Body of pancreas (tissue), 4 donors: ENCODE measurements at regions not wholly inside any gene's neighbourhood (a gene's known extent, or its start where the extent isn't known, plus 50 kb on each side); places are given as distances from the start of the nearest gene placed in this dataset.
A peak's percentile ranks its signal among the peaks of the same experiment; 100 is the strongest.

Experiments used
- ATAC-seq: fragments of 150-250 bp; one replicate; pipeline ENCODE4 v1.9.1; 2016
- DNase-seq, 4 donors: peaks; one replicate each; pipeline ENCODE4 v3.0.0-alpha.2; 2019
- H3K27ac ChIP-seq, 4 donors: fragments of 200-600 bp; sonication (generic); 1 replicate in 3 of 4; 2 replicates in 1 of 4; pipeline versions ENCODE4 v1.5.1 to v1.6.1; 2016 to 2019; ENCODE audit warnings: mild to moderate bottlenecking in 1 of 4, mixed read lengths in 1 of 4, moderate library complexity in 1 of 4
- H3K27me3 ChIP-seq, 2 donors: fragments of 200-600 bp; sonication (generic); one replicate each; pipeline ENCODE4 v1.6.0; 2016; ENCODE audit warnings: mild to moderate bottlenecking in 1 of 2
- H3K36me3 ChIP-seq, 2 donors: fragments of 200-600 bp; sonication (generic); replicated peaks in 1 of 2; 2 replicates each; pipeline ENCODE4 v1.5.1; 2016; ENCODE audit warnings: low read depth in 2 of 2; ENCODE audit not compliant: insufficient read depth in 1 of 2
- H3K4me1 ChIP-seq: fragments of 200-600 bp; sonication (generic); one replicate; pipeline ENCODE4 v1.6.0; 2016
- H3K4me3 ChIP-seq, 2 donors: fragments of 200-600 bp; sonication (generic); 1 replicate in 1 of 2; 2 replicates in 1 of 2; pipeline ENCODE4 v1.5.1; 2016 to 2019
- H3K9me3 ChIP-seq, 3 donors: fragments of 200-600 bp; sonication (generic); 1 replicate in 2 of 3; 2 replicates in 1 of 3; pipeline ENCODE4 v1.5.1; 2016
- POLR2A ChIP-seq, 3 donors: fragments of 450-650 bp; IDR thresholded peaks; one replicate each; pipeline ENCODE4 v1.6.1; 2016; ENCODE audit warnings: antibody characterized with exemption in 3 of 3, mild to moderate bottlenecking in 2 of 3
- WGBS, 2 donors: methylation state at CpG; one replicate each; pipeline ENCODE4 v1.1.5; 2017; 5-methylcytosine and 5-hydroxymethylcytosine counted together
- intact Hi-C: fragments of 100-400 bp; cut with DNase I; formaldehyde crosslinking; loops from one replicate; pipeline ENCODE4 v1.15.1; 2023
- TF ChIP-seq, protein P1 (sequence below), 7 experiments: fragments of 450-650 bp in 4 of 7; fragments of 200-600 bp in 3 of 7; sonication (generic) in 3 of 7; IDR thresholded peaks; one replicate each; pipeline ENCODE4 v1.5.1; 2016 to 2019; ENCODE audit warnings: antibody characterized with exemption in 7 of 7

DNA sequence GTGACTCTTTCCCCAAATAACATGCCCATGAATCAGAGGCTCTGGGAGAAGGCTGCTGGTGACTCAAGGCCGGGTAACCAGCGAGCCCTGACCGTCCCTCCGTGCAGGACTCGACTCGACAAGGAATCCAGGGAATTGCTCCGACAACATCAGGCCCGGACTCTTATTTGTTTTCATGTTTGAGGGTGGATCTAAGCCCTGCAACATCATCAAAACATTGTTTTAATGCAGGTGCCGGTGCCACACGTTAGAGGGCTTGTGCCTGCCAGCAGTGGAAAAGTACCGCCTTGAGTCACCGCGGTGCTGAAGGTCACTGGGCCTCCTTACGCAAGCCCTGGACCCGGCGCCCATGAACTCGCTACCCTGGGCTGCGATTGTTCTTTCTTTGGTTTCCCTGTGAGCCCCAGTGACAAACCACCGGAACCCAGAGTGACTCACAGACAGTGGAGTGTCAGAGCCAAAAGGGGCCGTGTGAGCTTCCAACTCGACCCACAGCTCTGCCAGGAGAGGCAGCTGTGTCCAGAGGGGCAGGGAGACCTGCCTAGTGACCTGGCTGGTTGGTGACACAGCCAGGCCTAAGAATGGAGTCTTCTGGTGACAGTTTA lies 139.4 kb upstream of the SHH start:
- no peaks in the 10 kb centered on the region for H3K9me3 ChIP-seq
- H3K27me3 ChIP-seq: no peaks in the 10 kb centered on the region
- H3K27ac ChIP-seq: peak overlapping the region in 3 of 4 donors; percentile 21 to 60 (median 51)
- H3K36me3 ChIP-seq: no peaks in the 10 kb centered on the region
- WGBS, 2 donors: 56 to 64% methylated on average over 19 to 21 of the region's 21 CpGs
- intact Hi-C loops: no loop called here
- no peak overlapping the region for H3K4me3 ChIP-seq
- DNase-seq (peak; percentile 58 to 77 (median 63)), ATAC-seq (peak; percentile 70)
- peaks cover 11% of the 10 kb centered on the region for H3K4me1 ChIP-seq
- TF ChIP-seq, protein P1, sequence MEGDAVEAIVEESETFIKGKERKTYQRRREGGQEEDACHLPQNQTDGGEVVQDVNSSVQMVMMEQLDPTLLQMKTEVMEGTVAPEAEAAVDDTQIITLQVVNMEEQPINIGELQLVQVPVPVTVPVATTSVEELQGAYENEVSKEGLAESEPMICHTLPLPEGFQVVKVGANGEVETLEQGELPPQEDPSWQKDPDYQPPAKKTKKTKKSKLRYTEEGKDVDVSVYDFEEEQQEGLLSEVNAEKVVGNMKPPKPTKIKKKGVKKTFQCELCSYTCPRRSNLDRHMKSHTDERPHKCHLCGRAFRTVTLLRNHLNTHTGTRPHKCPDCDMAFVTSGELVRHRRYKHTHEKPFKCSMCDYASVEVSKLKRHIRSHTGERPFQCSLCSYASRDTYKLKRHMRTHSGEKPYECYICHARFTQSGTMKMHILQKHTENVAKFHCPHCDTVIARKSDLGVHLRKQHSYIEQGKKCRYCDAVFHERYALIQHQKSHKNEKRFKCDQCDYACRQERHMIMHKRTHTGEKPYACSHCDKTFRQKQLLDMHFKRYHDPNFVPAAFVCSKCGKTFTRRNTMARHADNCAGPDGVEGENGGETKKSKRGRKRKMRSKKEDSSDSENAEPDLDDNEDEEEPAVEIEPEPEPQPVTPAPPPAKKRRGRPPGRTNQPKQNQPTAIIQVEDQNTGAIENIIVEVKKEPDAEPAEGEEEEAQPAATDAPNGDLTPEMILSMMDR (IDR thresholded peaks at IDR 0.05): no peak
- TF ChIP-seq POLR2A (IDR thresholded peaks at IDR 0.05): no peak

- H3K27ac ChIP-seq: no peak overlapping the region
- no peaks in the 10 kb centered on the region for H3K36me3 ChIP-seq
- WGBS, 2 donors: 85 to 89% methylated on average over 14 of the region's 14 CpGs
- H3K4me3 ChIP-seq: no peak overlapping the region
- DNase-seq (no peak), ATAC-seq (no peak)
- no peaks in the 10 kb centered on the region for H3K9me3 ChIP-seq
- TF ChIP-seq, protein P1 (IDR thresholded peaks at IDR 0.05): no peak
- no peak for TF ChIP-seq POLR2A (IDR thresholded peaks at IDR 0.05)
- no peaks in the 10 kb centered on the region for H3K27me3 ChIP-seq
- intact Hi-C loops: no loop called here
- H3K4me1 ChIP-seq: peaks cover 11% of the 10 kb centered on the region
These were observed 138.8 kb upstream of the SHH start for GRCh38 chr7:155950898-155951553.

DNA sequence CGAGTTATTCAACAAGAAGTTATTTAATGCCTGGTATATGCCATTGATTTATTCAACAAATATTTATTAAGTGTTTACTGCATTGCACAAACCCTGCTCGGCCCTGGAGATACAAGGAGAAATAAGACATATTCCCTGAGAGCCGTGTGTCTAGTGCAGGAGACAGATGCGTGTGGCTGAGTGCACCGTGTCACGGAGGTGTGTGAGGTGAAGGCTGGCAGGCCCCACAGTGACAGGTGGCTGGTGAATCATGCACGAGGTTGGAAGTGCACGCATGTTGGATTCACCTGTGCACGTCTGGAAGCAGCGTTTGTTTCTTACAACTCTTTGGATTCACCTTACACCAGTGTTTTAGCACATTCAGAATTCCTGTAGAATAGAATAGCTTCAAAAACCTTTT lies 136.6 kb upstream of the SHH start:
- intact Hi-C loops: no loop called here
- Histone ChIP-seq H3K4me3 (no peak overlapping the region), H3K27me3 (no peaks in the 10 kb centered on the region), H3K36me3 (no peaks in the 10 kb centered on the region), H3K4me1 (peaks cover 5% of the 10 kb centered on the region), H3K9me3 (no peaks in the 10 kb centered on the region), H3K27ac (no peak overlapping the region)
- DNase-seq (no peak), ATAC-seq (no peak)
- TF ChIP-seq POLR2A (IDR thresholded peaks at IDR 0.05): no peak
- TF ChIP-seq, protein P1 (IDR thresholded peaks at IDR 0.05): no peak
- WGBS, 2 donors: 69 to 77% methylated on average over 10 of the region's 10 CpGs

DNA sequence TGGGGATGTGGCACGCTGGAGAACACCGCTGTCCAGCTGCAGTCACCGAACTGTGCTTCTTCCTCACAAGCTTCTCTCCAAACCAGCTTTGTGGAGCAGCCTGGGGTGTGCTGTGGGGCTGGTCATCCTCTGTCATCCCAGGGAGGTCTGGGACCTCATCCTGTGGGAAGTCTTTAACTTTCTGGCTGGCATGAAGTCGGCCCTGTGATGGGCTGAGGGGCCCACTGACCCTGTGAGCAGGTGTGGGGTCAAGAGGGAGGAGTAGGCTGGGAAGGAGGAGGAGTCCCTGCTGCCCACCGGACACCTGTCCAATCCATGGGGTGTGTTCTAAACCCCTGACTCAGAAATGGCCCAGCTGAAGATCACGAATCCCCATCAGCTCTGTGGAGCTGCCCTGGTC lies 136.2 kb upstream of the SHH start:
- WGBS, 2 donors: 75% methylated on average over 5 to 6 of the region's 6 CpGs
- no peak for TF ChIP-seq POLR2A (IDR thresholded peaks at IDR 0.05)
- TF ChIP-seq, protein P1 (IDR thresholded peaks at IDR 0.05): no peak
- no peak for DNase-seq

DNA sequence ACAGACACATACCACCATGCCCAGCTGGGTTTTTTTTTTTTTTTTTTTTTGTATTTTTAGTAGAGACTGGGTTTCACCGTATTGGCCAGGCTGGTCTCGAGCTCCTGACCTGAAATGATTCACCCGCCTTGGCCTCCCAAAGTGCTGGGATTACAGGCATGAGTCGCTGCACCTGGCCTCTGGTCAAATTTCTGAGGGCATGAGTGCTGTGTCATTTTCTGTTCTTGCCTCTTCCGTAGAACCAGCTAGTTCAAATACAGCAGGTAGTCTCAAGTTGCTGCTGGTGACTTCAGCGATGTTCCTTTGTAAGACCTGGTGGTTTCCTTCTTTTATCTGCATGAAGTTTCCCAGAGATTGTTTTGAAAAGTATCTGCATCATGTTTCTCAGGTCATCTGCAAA lies 134.8 kb upstream of the SHH start:
- Histone ChIP-seq H3K27ac (no peak overlapping the region), H3K4me1 (no peaks in the 10 kb centered on the region), H3K4me3 (no peak overlapping the region), H3K36me3 (no peaks in the 10 kb centered on the region), H3K9me3 (no peaks in the 10 kb centered on the region), H3K27me3 (no peaks in the 10 kb centered on the region)
- 84 to 85% methylated on average over 6 of the region's 6 CpGs for WGBS, 2 donors
- ATAC-seq (no peak), DNase-seq (no peak)
- TF ChIP-seq POLR2A (IDR thresholded peaks at IDR 0.05): no peak
- TF ChIP-seq, protein P1 (IDR thresholded peaks at IDR 0.05): no peak
- intact Hi-C loops: no loop called here

More for the DNA sequence above, 136.2 kb upstream of the SHH start:
- Histone ChIP-seq H3K27me3 (no peaks in the 10 kb centered on the region), H3K9me3 (no peaks in the 10 kb centered on the region), H3K36me3 (no peaks in the 10 kb centered on the region), H3K27ac (no peak overlapping the region), H3K4me3 (no peak overlapping the region), H3K4me1 (peaks cover 1% of the 10 kb centered on the region)
- ATAC-seq: no peak
- intact Hi-C loops: no loop called here
